Activated T-helper 2 cell treated with anti-CD3 and anti-CD28 coated beads, Interferon-gamma antibody, Interleukin-2, Interleukin-4, amounts not matched to agents 10 μg/mL and 5 μg/mL and 100 μg/mL, durations not matched to agents 14 hours and 24 hours and 36 hours (primary cell): ENCODE measurements at regions not wholly inside any gene's neighbourhood (a gene's known extent, or its start where the extent isn't known, plus 50 kb on each side); places are given as distances from the start of the nearest gene placed in this dataset.
"Not testable (repeated sequence)": the region's sequence is repeated elsewhere in the genome, so short reads cannot be mapped to it uniquely, and the experiment has no call there.

ENCODE experiments used
- DNase-seq: peaks from one replicate; pipeline ENCODE4 v3.0.0; 2021; ENCODE audit warnings: low spot score
- H3K27ac Mint-ChIP-seq: one replicate; pipeline ENCODE4 v1.8.0; 2021; ENCODE audit warnings: mixed read lengths
- H3K27me3 Mint-ChIP-seq: one replicate; pipeline ENCODE4 v1.8.0; 2021; ENCODE audit warnings: low read depth, mixed read lengths
- H3K36me3 Mint-ChIP-seq: one replicate; pipeline ENCODE4 v1.8.0; 2021; ENCODE audit warnings: low read depth, mixed read lengths
- H3K4me1 Mint-ChIP-seq: one replicate; pipeline ENCODE4 v1.8.0; 2021; ENCODE audit warnings: low read depth, mixed read lengths
- H3K4me3 Mint-ChIP-seq: one replicate; pipeline ENCODE4 v1.8.0; 2021; ENCODE audit warnings: low read depth, mild to moderate bottlenecking, moderate library complexity, mixed read lengths
- H3K9me3 Mint-ChIP-seq: one replicate; pipeline ENCODE4 v1.8.0; 2021; ENCODE audit warnings: mixed read lengths
- intact Hi-C: fragments of 100-400 bp; cut with micrococcal nuclease; formaldehyde crosslinking; loops from one replicate; pipeline ENCODE4 v1.15.1; 2023

GRCh38 chr4:115562506-115562905, 449.1 kb upstream of the NDST4 start:
- intact Hi-C loops = no loop called here
- H3K36me3 Mint-ChIP-seq = no peaks in the 10 kb centered on the region
- H3K9me3 Mint-ChIP-seq = peaks cover 3% of the 10 kb centered on the region
- no peaks in the 10 kb centered on the region for H3K27me3 Mint-ChIP-seq
- DNase-seq = no peak
- no peaks in the 10 kb centered on the region for H3K4me1 Mint-ChIP-seq
- H3K4me3 Mint-ChIP-seq = no peak overlapping the region
- no peak overlapping the region for H3K27ac Mint-ChIP-seq

- intact Hi-C loops = no loop called here
- Mint-ChIP-seq H3K27ac (no peak overlapping the region), H3K9me3 (no peaks in the 10 kb centered on the region), H3K36me3 (no peaks in the 10 kb centered on the region), H3K27me3 (no peaks in the 10 kb centered on the region), H3K4me3 (no peak overlapping the region), H3K4me1 (no peaks in the 10 kb centered on the region)
- no peak for DNase-seq
These were observed 434.7 kb upstream of the NDST4 start for GRCh38 chr4:115548123-115548522.

- Mint-ChIP-seq H3K36me3 (no peaks in the 10 kb centered on the region), H3K9me3 (no peaks in the 10 kb centered on the region), H3K27ac (no peak overlapping the region), H3K4me3 (no peak overlapping the region), H3K27me3 (no peaks in the 10 kb centered on the region), H3K4me1 (no peaks in the 10 kb centered on the region)
- no peak for DNase-seq
- intact Hi-C loops = no loop called here
These were observed 424.0 kb upstream of the NDST4 start for GRCh38 chr4:115537387-115537786.

GRCh38 chr4:115529126-115529525, 415.7 kb upstream of the NDST4 start:
- Mint-ChIP-seq H3K4me3 (no peak overlapping the region), H3K27ac (no peak overlapping the region), H3K36me3 (no peaks in the 10 kb centered on the region), H3K27me3 (no peaks in the 10 kb centered on the region), H3K9me3 (no peaks in the 10 kb centered on the region), H3K4me1 (no peaks in the 10 kb centered on the region)
- no peak for DNase-seq
- intact Hi-C loops = no loop called here

GRCh38 chr4:115519476-115519875, 406.1 kb upstream of the NDST4 start:
- H3K4me1 Mint-ChIP-seq, H3K27ac Mint-ChIP-seq, DNase-seq, intact Hi-C loops, H3K27me3 Mint-ChIP-seq, H3K4me3 Mint-ChIP-seq, H3K36me3 Mint-ChIP-seq: not testable (repeated sequence)
- peaks cover 18% of the 10 kb centered on the region for H3K9me3 Mint-ChIP-seq

GRCh38 chr4:115515772-115516171, 402.4 kb upstream of the NDST4 start:
- Mint-ChIP-seq H3K36me3 (no peaks in the 10 kb centered on the region), H3K4me1 (no peaks in the 10 kb centered on the region), H3K9me3 (no peaks in the 10 kb centered on the region), H3K27me3 (no peaks in the 10 kb centered on the region), H3K27ac (no peak overlapping the region), H3K4me3 (no peak overlapping the region)
- DNase-seq = no peak
- intact Hi-C loops = no loop called here

- no peaks in the 10 kb centered on the region for H3K36me3 Mint-ChIP-seq
- no peak overlapping the region for H3K4me3 Mint-ChIP-seq
- intact Hi-C loops = no loop called here
- H3K9me3 Mint-ChIP-seq = no peaks in the 10 kb centered on the region
- H3K27me3 Mint-ChIP-seq = no peaks in the 10 kb centered on the region
- H3K27ac Mint-ChIP-seq = no peak overlapping the region
- H3K4me1 Mint-ChIP-seq = no peaks in the 10 kb centered on the region
- no peak for DNase-seq
These were observed 401.9 kb upstream of the NDST4 start for GRCh38 chr4:115515366-115515765.

GRCh38 chr4:115514675-115515074, 401.3 kb upstream of the NDST4 start:
- no peak for DNase-seq
- intact Hi-C loops = no loop called here
- no peak overlapping the region for H3K4me3 Mint-ChIP-seq
- no peaks in the 10 kb centered on the region for H3K27me3 Mint-ChIP-seq
- no peaks in the 10 kb centered on the region for H3K36me3 Mint-ChIP-seq
- H3K4me1 Mint-ChIP-seq = no peaks in the 10 kb centered on the region
- no peaks in the 10 kb centered on the region for H3K9me3 Mint-ChIP-seq
- H3K27ac Mint-ChIP-seq = no peak overlapping the region

- Mint-ChIP-seq H3K4me3 (no peak overlapping the region), H3K9me3 (no peaks in the 10 kb centered on the region), H3K36me3 (no peaks in the 10 kb centered on the region), H3K27ac (no peak overlapping the region), H3K27me3 (no peaks in the 10 kb centered on the region), H3K4me1 (no peaks in the 10 kb centered on the region)
- no peak for DNase-seq
- intact Hi-C loops = no loop called here
These were observed 391.9 kb upstream of the NDST4 start for GRCh38 chr4:115505326-115505725.

- Mint-ChIP-seq H3K9me3 (no peaks in the 10 kb centered on the region), H3K27ac (no peak overlapping the region)
These were observed 388.2 kb upstream of the NDST4 start for GRCh38 chr4:115501656-115502055.

GRCh38 chr4:115493770-115494169, 380.4 kb upstream of the NDST4 start:
- not testable (repeated sequence) for H3K36me3 Mint-ChIP-seq, H3K4me1 Mint-ChIP-seq, H3K4me3 Mint-ChIP-seq

More at GRCh38 chr4:115501656-115502055, 388.2 kb upstream of the NDST4 start:
- Mint-ChIP-seq H3K4me3 (no peak overlapping the region), H3K4me1 (no peaks in the 10 kb centered on the region), H3K36me3 (no peaks in the 10 kb centered on the region), H3K27me3 (no peaks in the 10 kb centered on the region)
- DNase-seq = no peak
- intact Hi-C loops = no loop called here

GRCh38 chr4:115491686-115492085, 378.3 kb upstream of the NDST4 start:
- Mint-ChIP-seq H3K4me1 (no peaks in the 10 kb centered on the region), H3K27me3 (no peaks in the 10 kb centered on the region), H3K4me3 (no peak overlapping the region), H3K9me3 (no peaks in the 10 kb centered on the region), H3K27ac (no peak overlapping the region), H3K36me3 (no peaks in the 10 kb centered on the region)
- no peak for DNase-seq
- intact Hi-C loops = no loop called here

More at GRCh38 chr4:115493770-115494169, 380.4 kb upstream of the NDST4 start:
- H3K9me3 Mint-ChIP-seq, H3K27me3 Mint-ChIP-seq, DNase-seq, intact Hi-C loops, H3K27ac Mint-ChIP-seq: not testable (repeated sequence)

- no peak for DNase-seq
- Mint-ChIP-seq H3K27me3 (no peaks in the 10 kb centered on the region), H3K36me3 (no peaks in the 10 kb centered on the region), H3K4me3 (no peak overlapping the region), H3K9me3 (no peaks in the 10 kb centered on the region), H3K27ac (no peak overlapping the region), H3K4me1 (no peaks in the 10 kb centered on the region)
- intact Hi-C loops = no loop called here
These were observed 375.9 kb upstream of the NDST4 start for GRCh38 chr4:115489279-115489678.

- H3K36me3 Mint-ChIP-seq = no peaks in the 10 kb centered on the region
- intact Hi-C loops = no loop called here
These were observed 372.0 kb upstream of the NDST4 start for GRCh38 chr4:115485402-115485801.

More at GRCh38 chr4:115485402-115485801, 372.0 kb upstream of the NDST4 start:
- Mint-ChIP-seq H3K27ac (no peak overlapping the region), H3K4me1 (no peaks in the 10 kb centered on the region), H3K27me3 (no peaks in the 10 kb centered on the region), H3K4me3 (no peak overlapping the region), H3K9me3 (no peaks in the 10 kb centered on the region)
- DNase-seq = no peak
